HG03280 (cell line): ENCODE measurements at regions not wholly inside any gene's neighbourhood (a gene's known extent, or its start where the extent isn't known, plus 50 kb on each side); places are given as distances from the start of the nearest gene placed in this dataset.
A peak's percentile ranks its signal among the peaks of the same experiment; 100 is the strongest.

Experiments used
- ATAC-seq: cut with Tn5 transposase; IDR thresholded peaks from one replicate; pipeline ENCODE4 v1.9.1; 2021; ENCODE audit warnings: mild to moderate bottlenecking, moderate library complexity; ENCODE audit not compliant: unreplicated experiment

- no peak for ATAC-seq
These were observed 50.9 kb upstream of the RAP1GDS1 start for GRCh38 chr4:98210281-98210680.

DNA sequence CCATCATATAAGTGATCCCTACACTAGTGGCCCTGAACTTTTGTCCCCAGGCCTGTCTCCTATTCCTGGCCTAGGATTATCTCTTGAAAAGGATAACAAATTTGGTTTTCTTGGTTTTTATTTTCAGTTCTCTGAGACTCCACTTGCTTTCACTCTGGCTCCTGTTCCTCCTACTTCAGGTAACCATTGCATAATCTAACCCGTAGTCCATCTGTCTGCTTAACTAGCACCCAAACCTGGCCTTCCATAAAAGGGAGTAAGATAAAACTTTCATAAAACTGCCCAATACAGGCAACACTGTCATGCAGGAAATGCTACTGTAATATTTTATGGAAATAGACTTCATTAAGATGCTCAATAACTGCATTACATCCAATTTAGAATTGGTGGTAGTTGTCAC, 52.1 kb upstream of the RAP1GDS1 start:
- ATAC-seq: no peak

GRCh38 chr4:98204236-98204553, 57.0 kb upstream of the RAP1GDS1 start:
- ATAC-seq: peak; percentile 48

- ATAC-seq: peak; percentile 81
These were observed 57.6 kb upstream of the RAP1GDS1 start for GRCh38 chr4:98203332-98204235.

- no peak for ATAC-seq
These were observed 58.3 kb upstream of the RAP1GDS1 start for GRCh38 chr4:98202907-98203306.

DNA sequence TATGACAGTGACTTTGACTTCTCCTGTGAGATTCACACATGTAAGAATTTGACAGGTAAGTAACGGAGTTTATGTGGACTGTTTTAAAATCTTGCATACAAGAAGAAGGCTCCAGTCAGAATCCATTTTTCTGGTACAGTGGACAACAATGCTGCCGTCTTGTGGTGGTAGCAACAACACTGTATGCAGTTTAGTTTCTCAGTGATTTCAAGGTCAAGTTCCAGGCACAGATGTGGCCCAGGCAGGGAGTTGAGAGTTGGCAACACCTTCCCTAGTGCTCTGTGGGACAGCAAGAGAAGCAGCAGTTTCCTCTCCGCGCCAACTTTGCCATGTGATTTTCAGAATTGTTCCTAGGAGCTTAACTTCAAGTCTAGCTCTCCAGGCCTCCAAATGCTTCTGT, 56.0 kb upstream of the STPG2 start:
- no peak for ATAC-seq

DNA sequence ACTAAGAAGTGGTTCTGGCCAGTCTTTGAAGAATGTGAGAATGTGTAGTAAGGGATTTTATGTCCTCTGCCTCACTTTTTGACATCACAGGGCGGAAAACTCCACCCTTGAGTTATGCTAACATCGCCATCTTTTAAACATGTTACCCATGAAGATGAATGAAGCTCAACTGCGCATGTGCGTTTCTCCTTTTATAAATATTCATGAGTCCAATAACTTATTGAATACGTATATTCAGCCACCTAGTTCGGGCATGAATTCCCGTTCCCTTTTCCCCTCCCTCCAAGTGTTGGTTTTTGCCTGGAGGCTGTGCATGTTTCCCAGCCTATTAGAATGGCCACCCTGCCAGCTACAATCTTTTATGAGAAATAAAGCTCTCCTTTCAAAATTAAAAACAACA, 51.7 kb upstream of the STPG2 start:
- ATAC-seq: no peak

GRCh38 chr4:98193459-98194105, 50.3 kb upstream of the STPG2 start:
- ATAC-seq: no peak
